Duodenal mucosa (tissue), 2 donors: ENCODE measurements at regions not wholly inside any gene's neighbourhood (a gene's known extent, or its start where the extent isn't known, plus 50 kb on each side); places are given as distances from the start of the nearest gene placed in this dataset.

Experiments used
- H3K27ac ChIP-seq: one replicate; pipeline ENCODE4 v1.7.0; 2013; ENCODE audit warnings: low read depth, low read length
- H3K27me3 ChIP-seq, 2 donors: one replicate each; pipeline ENCODE4 v1.7.0; 2013; ENCODE audit warnings: low read length in 2 of 2, control low read depth in 1 of 2; ENCODE audit not compliant: insufficient read depth in 2 of 2, control insufficient read depth in 1 of 2
- H3K36me3 ChIP-seq, 2 donors: one replicate each; pipeline ENCODE4 v1.7.0; 2013; ENCODE audit warnings: low read length in 2 of 2, control low read depth in 1 of 2; ENCODE audit not compliant: insufficient read depth in 2 of 2, control insufficient read depth in 1 of 2
- H3K4me1 ChIP-seq, 2 donors: one replicate each; pipeline ENCODE4 v1.7.0; 2013; ENCODE audit warnings: low read length in 2 of 2, control low read depth in 1 of 2; ENCODE audit not compliant: insufficient read depth in 2 of 2, control insufficient read depth in 1 of 2
- H3K4me3 ChIP-seq, 2 donors: one replicate each; pipeline ENCODE4 v1.7.0; 2013; ENCODE audit warnings: low read length in 2 of 2, low read depth in 1 of 2
- H3K9ac ChIP-seq, 2 donors: one replicate each; pipeline ENCODE4 v1.7.0; 2013; ENCODE audit warnings: low read length in 2 of 2, low read depth in 1 of 2
- H3K9me3 ChIP-seq, 2 donors: one replicate each; pipeline ENCODE4 v1.7.0; 2013; ENCODE audit warnings: low read length in 2 of 2, control low read depth in 1 of 2; ENCODE audit not compliant: control insufficient read depth in 1 of 2

DNA sequence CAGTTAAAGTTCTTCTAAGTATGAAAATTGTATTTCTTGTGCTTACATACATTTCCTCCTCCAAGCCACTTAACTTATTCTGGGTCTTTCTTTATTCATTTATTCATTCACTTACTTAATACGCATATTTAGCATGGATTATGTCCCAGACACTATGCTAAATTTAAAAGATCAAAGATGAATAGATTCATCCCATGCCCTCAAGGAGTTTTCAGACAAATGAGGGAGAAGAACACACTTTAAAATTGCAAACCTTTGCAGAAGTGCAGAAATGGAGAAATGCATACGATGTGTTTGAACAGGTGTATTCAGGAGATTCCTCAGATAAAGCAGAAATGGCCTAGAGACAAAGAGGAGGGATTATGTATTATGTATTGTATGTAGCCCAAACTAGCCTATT is 298.7 kb upstream of the SOX11 start:
- H3K27ac ChIP-seq: no peak overlapping the region
- peaks cover 0 to 7% of the 10 kb centered on the region in 2 donors for H3K9me3 ChIP-seq
- no peak overlapping the region for H3K4me3 ChIP-seq
- H3K27me3 ChIP-seq: no peaks in the 10 kb centered on the region
- H3K4me1 ChIP-seq: no peaks in the 10 kb centered on the region
- no peak overlapping the region for H3K9ac ChIP-seq
- no peaks in the 10 kb centered on the region for H3K36me3 ChIP-seq

GRCh38 chr2:5394223-5394622 is 298.0 kb upstream of the SOX11 start:
- Histone ChIP-seq H3K4me3 (no peak overlapping the region), H3K27me3 (no peaks in the 10 kb centered on the region), H3K4me1 (no peaks in the 10 kb centered on the region), H3K27ac (no peak overlapping the region), H3K9ac (no peak overlapping the region), H3K9me3 (peaks cover 0 to 8% of the 10 kb centered on the region in 2 donors), H3K36me3 (no peaks in the 10 kb centered on the region)

DNA sequence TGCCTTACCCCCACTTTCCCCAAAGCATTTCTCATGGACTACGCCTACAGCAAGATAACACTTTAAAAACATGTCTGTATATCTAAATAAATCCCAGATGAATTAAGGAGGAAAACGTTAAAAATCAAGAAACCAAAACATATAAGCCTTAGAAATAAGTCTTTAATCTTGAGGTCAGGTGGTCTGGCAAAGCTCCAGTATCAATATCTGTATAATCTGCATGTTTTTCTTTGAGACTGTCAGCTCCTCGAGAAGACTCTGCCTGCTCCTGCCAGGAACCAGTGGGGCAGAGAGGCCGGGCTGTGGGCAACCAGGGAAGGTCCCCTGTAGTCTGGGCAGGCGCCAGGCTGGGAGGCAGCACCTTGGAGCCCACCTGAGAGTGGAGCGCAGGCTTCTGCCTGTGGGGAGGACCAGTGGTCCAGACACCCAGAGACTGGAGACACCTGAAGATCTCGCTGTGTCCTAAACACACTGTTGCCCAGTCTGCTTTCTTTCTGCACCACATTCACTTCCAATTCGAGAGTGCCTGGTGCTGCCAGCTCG is 291.0 kb upstream of the SOX11 start:
- Histone ChIP-seq H3K4me1 (no peaks in the 10 kb centered on the region), H3K9me3 (peaks cover 0 to 2% of the 10 kb centered on the region in 2 donors), H3K9ac (no peak overlapping the region), H3K36me3 (no peaks in the 10 kb centered on the region), H3K27me3 (no peaks in the 10 kb centered on the region), H3K4me3 (no peak overlapping the region), H3K27ac (no peak overlapping the region)

DNA sequence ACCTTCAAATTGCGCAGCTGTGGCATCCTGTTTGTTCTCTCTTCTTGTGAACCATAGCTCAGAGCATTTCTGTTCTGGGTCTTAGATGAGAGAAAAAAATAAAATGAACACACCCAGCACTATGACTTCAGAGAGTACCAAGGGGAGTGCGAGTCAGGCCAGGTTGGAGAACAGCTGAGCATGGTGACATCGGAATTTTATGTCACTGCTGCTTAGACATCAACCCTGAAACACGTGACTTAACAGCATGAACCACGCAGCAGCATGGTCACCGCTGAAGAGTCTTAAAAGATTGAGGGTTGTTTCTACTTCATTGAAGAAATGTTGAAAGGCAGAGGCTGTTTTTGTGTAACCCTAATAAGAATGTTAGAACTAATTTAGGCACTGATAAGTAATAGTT is 288.8 kb upstream of the SOX11 start:
- H3K36me3 ChIP-seq: no peaks in the 10 kb centered on the region
- no peak overlapping the region for H3K27ac ChIP-seq
- H3K27me3 ChIP-seq: no peaks in the 10 kb centered on the region
- H3K4me1 ChIP-seq: no peaks in the 10 kb centered on the region
- no peak overlapping the region for H3K9ac ChIP-seq
- peaks cover 0 to 4% of the 10 kb centered on the region in 2 donors for H3K9me3 ChIP-seq
- H3K4me3 ChIP-seq: no peak overlapping the region

DNA sequence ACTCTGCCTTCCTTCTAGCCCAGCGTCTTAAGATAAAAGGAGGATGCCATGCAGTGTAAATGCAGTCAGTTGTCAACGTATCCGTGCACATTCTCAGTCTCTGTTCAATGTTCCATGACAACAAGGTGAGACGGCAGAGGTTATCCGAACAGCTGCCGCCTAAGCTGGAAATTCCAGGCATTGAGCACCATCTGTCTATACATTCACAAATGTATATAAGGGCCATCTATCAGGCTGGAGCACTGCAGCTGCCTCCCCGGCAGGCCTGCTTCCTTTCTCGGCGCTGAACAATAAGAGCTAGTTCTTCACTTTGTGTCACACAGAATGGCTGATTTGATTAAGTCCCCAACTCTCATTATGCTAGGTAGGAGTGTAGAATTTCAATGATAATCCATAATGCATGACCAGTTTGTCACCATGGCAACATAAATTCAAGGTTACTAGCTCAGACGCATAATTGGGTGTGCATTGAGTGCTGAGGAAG is 282.2 kb upstream of the SOX11 start:
- Histone ChIP-seq H3K27me3 (no peaks in the 10 kb centered on the region), H3K27ac (no peak overlapping the region), H3K9ac (no peak overlapping the region), H3K9me3 (peaks cover 0 to 5% of the 10 kb centered on the region in 2 donors), H3K4me1 (no peaks in the 10 kb centered on the region), H3K36me3 (no peaks in the 10 kb centered on the region), H3K4me3 (no peak overlapping the region)

DNA sequence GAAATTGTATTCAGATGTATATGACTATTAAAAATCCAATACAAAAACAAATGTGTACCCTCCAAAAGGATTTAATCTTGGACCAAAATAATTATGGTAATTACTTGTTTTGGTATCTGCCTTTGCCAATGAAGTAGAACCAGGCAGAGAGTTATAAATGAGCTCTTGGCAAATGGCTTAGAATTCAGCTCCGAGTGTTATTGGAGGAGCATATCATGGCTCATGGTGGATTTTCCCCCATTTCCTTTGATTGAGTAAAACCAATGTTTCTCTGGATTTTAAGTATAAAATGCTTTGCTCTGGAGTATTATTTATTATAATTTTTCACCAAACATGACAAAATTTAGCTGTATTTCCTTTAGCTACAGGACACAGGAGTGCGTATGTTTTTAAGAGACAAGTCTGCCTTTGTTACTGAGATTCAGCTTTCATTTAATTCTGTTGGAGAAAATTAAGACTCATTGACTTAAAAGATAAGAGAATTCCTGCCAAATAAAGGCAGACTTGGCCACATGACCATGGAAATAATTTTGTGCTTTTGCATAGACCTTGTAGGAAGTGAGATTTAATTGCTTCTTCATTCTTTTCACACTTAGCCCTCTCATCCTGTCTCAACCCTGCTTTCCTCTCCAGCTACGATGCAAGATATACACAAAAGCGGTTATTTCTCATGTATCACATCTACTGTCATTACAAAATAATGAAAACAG is 281.0 kb upstream of the SOX11 start:
- H3K27ac ChIP-seq: no peak overlapping the region
- no peak overlapping the region for H3K4me3 ChIP-seq
- H3K4me1 ChIP-seq: no peaks in the 10 kb centered on the region
- no peaks in the 10 kb centered on the region for H3K27me3 ChIP-seq
- peaks cover 0 to 5% of the 10 kb centered on the region in 2 donors for H3K9me3 ChIP-seq
- no peaks in the 10 kb centered on the region for H3K36me3 ChIP-seq
- H3K9ac ChIP-seq: no peak overlapping the region

GRCh38 chr2:5412001-5412400 is 280.2 kb upstream of the SOX11 start:
- no peaks in the 10 kb centered on the region for H3K36me3 ChIP-seq
- H3K9ac ChIP-seq: no peak overlapping the region
- peaks cover 2 to 3% of the 10 kb centered on the region in 2 donors for H3K9me3 ChIP-seq
- H3K4me3 ChIP-seq: no peak overlapping the region
- H3K27me3 ChIP-seq: no peaks in the 10 kb centered on the region
- H3K27ac ChIP-seq: no peak overlapping the region
- no peaks in the 10 kb centered on the region for H3K4me1 ChIP-seq

DNA sequence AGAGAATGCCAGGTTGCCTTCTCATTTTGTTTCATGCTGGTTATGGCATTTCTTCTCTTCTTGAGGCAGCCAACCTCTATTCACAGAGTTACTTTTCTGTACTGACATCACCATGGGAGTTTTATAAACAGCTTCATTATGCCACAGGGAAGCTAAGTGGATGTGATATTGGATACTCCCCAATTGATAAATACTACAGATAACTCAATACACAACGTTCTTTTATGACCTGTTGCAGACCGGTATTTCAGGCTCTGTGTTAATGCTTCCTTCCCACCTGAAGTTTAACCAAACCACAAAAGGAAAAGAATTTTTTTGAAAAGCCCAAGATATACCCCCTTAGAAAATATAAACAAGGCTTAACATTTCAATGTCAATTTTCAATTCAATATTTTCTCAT is 258.3 kb upstream of the SOX11 start:
- Histone ChIP-seq H3K4me1 (no peaks in the 10 kb centered on the region), H3K36me3 (no peaks in the 10 kb centered on the region), H3K9ac (no peak overlapping the region), H3K4me3 (no peak overlapping the region), H3K27me3 (no peaks in the 10 kb centered on the region), H3K9me3 (peaks cover 3 to 10% of the 10 kb centered on the region in 2 donors), H3K27ac (no peak overlapping the region)

DNA sequence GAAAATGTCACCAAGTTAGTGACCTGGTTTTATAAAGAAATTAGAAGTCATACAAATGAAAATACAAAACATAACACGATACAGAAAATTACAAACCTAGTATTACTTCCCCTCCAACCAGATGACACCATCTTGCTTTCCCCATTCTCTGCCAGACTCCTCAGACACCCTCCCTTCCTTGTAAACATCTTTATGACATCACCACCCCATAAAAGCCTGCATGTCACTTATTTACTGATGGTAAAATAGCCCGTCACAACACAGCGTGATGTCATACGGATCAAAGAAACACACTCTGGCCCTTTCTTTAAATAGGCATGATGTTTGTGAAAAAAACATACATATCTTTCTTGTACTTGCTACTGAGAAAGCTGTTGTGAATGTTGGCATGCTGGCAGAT is 254.8 kb upstream of the SOX11 start:
- Histone ChIP-seq H3K27ac (no peak overlapping the region), H3K36me3 (no peaks in the 10 kb centered on the region), H3K4me3 (no peak overlapping the region), H3K9me3 (peaks cover 10 to 12% of the 10 kb centered on the region in 2 donors), H3K4me1 (no peaks in the 10 kb centered on the region), H3K27me3 (no peaks in the 10 kb centered on the region), H3K9ac (no peak overlapping the region)

DNA sequence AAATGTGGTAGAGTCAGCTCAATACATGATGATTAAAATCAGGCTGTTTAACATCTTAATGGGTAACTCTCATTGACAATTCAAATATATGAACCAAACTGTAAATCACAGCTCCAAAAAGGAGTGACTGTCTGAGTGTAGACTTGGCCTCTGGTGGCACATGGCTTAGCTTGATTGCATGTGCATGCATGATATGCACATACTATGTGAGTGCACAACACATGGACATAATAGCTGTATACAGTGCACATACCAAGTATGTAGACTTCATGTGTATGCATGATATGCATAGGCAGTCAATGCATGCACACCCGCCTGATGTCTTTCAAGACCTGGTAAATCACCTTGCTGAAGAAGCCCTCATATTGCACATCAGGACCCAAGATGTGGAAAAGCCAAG is 252.0 kb upstream of the SOX11 start:
- Histone ChIP-seq H3K27me3 (no peaks in the 10 kb centered on the region), H3K27ac (no peak overlapping the region), H3K4me1 (no peaks in the 10 kb centered on the region), H3K9ac (no peak overlapping the region), H3K36me3 (no peaks in the 10 kb centered on the region), H3K4me3 (no peak overlapping the region), H3K9me3 (peaks cover 7 to 14% of the 10 kb centered on the region in 2 donors)
